GM21528 (cell line): ENCODE measurements at regions not wholly inside any gene's neighbourhood (a gene's known extent, or its start where the extent isn't known, plus 50 kb on each side); places are given as distances from the start of the nearest gene placed in this dataset.
"Not testable (repeated sequence)": the region's sequence is repeated elsewhere in the genome, so short reads cannot be mapped to it uniquely, and the experiment has no call there.

ENCODE experiments used
- ATAC-seq: cut with Tn5 transposase; IDR thresholded peaks from one replicate; pipeline ENCODE4 v1.9.1; 2021; ENCODE audit warnings: mild to moderate bottlenecking, moderate library complexity; ENCODE audit not compliant: unreplicated experiment, low FRiP score

GRCh38 chr4:187046471-187046870 is 322.8 kb upstream of the FAT1 start:
- ATAC-seq: no peak

DNA sequence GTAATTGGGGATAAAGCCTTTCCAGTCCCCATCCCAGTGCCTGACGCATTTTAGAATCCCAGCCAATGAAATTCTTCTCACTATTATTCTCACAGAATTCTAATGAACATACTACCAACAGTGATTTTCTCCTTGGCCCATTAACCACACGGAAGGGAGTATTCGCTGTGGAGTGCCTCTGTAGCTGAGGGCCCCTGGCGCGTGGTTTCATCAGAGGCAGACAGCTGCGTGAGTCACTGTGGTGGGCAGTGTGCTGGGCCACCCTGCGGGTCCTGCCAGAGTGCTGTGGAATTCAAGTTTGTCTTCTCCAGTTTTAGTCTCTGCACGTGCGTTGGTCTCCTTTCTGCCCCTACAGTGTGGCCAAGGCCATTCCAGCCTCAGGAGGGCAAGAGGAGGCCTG is 335.4 kb upstream of the FAT1 start:
- ATAC-seq: no peak

- ATAC-seq: no peak
These were observed 336.2 kb upstream of the FAT1 start for GRCh38 chr4:187059895-187060294.

DNA sequence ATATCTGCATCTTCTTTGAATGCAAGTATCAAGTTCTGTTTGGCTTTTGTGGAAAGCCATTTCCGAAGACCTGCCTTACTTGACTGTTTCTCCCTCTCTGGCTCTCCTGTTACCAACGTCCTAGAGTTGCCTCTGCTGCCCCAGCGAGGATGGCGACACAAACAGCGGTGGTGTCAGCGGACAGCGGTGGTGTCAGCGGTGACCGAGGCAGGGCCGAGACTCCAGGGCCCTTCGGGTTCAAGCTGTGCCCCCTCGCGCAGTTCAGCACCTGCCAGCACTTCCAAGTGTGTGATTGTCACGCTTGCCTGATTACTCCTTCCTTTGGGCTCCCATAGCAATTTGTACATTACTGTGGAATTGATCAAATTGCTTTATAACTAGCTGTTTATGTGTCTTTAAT is 336.9 kb upstream of the FAT1 start:
- ATAC-seq: no peak

DNA sequence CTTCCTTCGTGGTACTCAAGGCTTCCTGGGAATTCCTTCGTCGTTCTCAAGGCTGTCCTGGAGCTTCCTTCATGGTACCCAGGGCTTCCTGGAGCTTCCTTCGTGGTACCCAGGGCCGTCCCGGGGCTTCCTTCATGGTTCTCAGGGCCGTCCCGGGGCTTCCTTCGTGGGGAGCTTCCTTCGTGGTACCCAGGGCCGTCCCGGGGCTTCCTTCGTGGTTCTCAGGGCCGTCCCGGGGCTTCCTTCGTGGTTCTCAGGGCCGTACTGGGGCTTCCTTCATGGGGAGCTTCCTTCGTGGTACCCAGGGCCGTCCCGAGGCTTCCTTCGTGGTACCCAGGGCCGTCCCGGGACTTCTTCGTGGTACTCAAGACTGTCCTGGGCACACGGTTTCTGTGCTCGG is 339.6 kb upstream of the FAT1 start:
- ATAC-seq: no peak

GRCh38 chr4:187064033-187064432 is 340.4 kb upstream of the FAT1 start:
- ATAC-seq: no peak

GRCh38 chr4:187065396-187065795 is 341.7 kb upstream of the FAT1 start:
- ATAC-seq: no peak

- no peak for ATAC-seq
These were observed 342.1 kb upstream of the FAT1 start for GRCh38 chr4:187065806-187066205.

- no peak for ATAC-seq
These were observed 345.7 kb upstream of the FAT1 start for GRCh38 chr4:187069398-187069797.

DNA sequence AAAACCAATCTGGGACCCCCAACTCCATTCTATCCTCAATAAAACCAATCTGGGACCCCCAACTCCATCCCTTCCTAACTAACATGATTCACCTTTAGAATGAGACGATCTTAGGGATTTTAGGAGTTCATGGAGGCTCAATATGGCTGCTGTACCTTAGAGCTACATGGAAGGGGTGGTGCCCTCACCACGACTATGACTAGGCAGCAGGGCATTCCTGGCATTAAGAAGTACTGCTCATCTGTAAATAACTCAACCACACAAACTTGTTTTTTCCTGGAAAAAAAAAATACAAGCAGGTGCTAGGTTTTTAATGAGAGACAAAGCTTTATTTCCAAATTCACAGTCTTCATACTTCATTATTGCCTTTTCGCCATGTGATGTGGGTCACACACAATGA is 346.5 kb upstream of the FAT1 start:
- no peak for ATAC-seq

- no peak for ATAC-seq
These were observed 347.1 kb upstream of the FAT1 start for GRCh38 chr4:187070740-187071139.

DNA sequence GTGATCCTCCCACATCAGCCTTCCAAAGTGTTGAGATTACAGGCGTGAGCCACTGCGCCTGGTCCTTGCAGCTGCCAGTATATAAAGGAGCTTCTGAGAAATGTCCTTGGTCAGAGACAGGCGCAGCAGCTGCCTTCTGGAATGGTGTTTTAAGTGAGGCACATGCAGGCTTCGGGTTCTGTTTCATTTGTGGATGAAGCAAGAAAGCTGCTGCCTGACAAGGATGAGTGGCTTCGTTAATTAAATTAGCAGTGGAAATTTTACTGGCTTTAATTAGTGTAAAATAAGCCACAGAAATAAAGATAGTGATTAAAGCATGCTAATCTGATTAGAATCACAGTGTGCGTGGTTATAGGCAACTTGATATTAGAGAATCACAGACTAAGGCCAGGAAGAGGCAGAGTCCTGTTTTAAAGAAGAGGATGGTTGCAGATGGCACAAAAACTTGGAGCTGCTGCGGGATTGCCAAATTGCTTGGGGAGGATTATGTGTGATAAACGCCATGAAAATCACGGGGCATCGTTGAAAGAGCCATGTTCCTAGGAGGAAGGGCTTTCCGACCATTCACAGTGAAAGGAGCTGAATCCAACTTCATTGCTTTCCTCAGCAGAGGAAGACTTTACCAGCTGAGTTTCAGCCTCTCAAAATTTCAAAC is 348.4 kb upstream of the FAT1 start:
- no peak for ATAC-seq

- no peak for ATAC-seq
These were observed 350.2 kb upstream of the FAT1 start for GRCh38 chr4:187073820-187074219.

DNA sequence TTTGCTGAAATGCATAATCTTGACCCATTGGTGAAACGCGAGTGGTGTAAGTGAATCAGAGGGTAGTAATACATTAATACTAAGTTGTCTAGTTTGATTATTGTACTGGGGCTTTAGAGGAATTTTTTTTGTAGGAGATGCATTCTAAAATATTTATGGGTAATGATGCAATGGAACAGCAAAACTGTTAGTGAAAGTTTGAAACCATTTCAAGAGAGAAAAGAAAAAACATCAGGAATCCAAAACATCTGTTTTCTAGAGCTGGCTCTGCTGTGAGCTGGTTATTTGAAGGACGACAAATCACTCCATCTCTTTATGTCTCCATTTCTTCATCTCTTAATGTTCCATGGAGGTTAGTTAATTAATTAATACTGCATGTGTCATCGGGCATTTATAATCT is 351.9 kb upstream of the FAT1 start:
- no peak for ATAC-seq

GRCh38 chr4:187077744-187078401 is 354.2 kb upstream of the FAT1 start:
- ATAC-seq: no peak

GRCh38 chr4:187084701-187085100 is 361.0 kb upstream of the FAT1 start:
- no peak for ATAC-seq

- no peak for ATAC-seq
These were observed 361.7 kb upstream of the FAT1 start for GRCh38 chr4:187085339-187085738.

GRCh38 chr4:187086151-187086550 is 362.5 kb upstream of the FAT1 start:
- no peak for ATAC-seq

DNA sequence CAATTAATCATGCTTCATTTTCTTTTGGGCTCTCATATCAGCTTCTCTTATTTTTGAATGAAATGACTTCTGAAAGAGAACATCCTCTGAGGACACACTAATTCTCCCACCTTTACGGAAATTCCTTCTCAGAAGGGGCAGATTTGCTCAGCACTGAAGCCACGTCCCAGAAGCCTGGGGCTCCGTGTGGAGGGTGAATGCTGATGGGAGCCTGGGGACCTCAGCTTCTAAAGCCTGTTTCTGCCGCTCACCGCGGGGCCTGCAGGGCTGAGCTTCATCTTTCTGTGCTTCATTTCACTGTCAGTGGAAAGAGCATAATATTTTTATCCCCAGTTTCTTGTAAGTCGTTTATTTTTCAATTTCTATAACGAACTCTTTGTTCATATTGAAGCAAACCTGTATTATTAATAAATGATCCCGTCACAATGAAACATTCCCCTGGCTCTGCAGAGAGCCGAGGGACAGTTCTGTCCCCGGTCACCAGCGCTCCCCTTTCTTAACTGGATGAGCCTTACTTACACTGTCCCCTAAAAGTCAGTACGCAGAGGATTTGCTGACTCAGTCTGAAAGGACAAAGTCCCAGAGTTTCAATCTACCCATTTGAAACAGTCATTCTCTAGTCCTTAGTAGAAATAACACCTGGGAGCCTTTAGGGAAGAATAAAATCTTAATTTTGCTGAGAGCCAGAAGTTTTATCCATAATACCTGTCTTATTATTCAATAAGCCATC is 364.6 kb upstream of the FAT1 start:
- ATAC-seq: no peak

DNA sequence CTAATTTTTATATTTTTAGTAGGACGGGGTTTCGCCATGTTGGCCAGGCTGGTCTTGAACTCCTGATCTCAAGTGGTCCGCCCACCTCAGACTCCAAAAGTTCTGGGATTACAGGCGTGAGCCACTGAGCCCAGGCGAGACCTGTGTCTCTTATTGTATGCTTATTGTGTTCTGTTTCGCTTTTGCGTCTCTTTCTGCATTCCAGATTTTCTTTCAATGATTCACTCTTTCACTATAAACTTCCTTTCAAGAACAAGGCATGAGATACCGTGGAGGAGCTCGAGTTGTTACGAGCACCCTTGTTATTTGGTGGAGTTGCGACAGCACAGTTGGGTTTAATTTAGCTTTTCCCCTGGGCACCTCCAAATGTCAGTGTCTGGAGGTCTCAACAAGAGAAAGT is 366.7 kb upstream of the FAT1 start:
- ATAC-seq: no peak

DNA sequence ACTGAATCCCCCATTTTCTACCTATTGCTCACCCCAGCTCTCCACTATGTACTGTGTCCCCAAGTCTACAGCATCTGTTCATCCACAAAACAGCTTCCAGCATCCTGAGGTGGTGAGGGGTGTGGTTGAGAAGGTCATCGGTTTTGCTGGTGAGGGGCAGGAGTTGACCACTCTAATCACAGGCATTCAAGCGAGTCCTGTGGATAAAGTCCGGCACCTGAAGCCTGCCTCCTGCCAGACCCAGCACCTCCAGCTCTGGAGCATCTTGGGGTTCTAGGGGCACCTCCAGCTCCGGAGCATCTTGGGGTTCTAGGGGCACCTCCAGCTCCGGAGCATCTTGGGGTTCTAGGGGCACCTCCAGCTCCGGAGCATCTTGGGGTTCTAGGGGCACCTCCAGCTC is 367.2 kb upstream of the FAT1 start:
- not testable (repeated sequence) for ATAC-seq

DNA sequence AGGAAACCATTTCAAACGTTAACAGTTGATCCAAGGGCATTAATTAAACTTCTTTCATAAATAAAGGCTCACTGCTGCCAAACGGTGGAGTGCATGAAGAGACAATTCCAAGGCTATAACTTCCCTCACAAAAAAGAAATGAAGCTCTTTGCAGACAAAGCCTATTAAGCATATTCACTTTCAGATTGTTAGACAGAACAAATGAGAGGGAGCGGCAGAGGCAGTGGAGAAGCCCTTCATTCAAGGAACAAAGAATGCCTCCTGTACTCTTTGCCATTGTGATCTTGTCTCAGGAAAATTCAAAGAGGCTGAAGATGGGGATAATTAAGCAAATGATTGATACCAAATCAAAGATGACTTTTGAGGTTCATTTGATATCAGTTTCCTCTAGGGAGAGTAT is 370.5 kb upstream of the FAT1 start:
- no peak for ATAC-seq
